ENCODE measurements at regions not wholly inside any gene's neighbourhood (a gene's known extent, or its start where the extent isn't known, plus 50 kb on each side); places are given as distances from the start of the nearest gene placed in this dataset.

DNA sequence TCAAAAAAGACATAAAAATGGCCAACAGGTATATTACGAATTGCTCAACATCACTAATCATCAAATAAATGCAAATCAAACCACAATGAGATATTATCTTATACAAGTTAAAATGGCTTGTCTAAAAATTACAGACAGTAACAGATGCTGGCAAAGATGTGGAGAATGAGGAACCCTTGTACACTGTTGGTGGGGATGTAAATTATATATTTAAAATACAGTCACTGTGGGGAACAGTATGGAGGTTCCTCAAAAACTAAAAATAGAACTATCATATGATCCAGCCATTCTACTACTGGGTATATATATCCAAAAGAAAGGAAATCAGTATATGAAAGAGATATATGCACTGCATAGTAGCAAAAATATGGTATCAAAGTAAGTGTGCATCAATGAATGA is 1037.2 kb upstream of the B3GALT2 start:
- TF ChIP-seq, protein P1, sequence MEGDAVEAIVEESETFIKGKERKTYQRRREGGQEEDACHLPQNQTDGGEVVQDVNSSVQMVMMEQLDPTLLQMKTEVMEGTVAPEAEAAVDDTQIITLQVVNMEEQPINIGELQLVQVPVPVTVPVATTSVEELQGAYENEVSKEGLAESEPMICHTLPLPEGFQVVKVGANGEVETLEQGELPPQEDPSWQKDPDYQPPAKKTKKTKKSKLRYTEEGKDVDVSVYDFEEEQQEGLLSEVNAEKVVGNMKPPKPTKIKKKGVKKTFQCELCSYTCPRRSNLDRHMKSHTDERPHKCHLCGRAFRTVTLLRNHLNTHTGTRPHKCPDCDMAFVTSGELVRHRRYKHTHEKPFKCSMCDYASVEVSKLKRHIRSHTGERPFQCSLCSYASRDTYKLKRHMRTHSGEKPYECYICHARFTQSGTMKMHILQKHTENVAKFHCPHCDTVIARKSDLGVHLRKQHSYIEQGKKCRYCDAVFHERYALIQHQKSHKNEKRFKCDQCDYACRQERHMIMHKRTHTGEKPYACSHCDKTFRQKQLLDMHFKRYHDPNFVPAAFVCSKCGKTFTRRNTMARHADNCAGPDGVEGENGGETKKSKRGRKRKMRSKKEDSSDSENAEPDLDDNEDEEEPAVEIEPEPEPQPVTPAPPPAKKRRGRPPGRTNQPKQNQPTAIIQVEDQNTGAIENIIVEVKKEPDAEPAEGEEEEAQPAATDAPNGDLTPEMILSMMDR (IDR thresholded peaks at IDR 0.05) = no peak
- TF ChIP-seq POLR2A (IDR thresholded peaks at IDR 0.05) = no peak

Measured in thyroid gland (tissue), 4 donors.